GM19043 (cell line): ENCODE measurements at regions not wholly inside any gene's neighbourhood (a gene's known extent, or its start where the extent isn't known, plus 50 kb on each side); places are given as distances from the start of the nearest gene placed in this dataset.

Experiments
- ATAC-seq: cut with Tn5 transposase; IDR thresholded peaks from one replicate; pipeline ENCODE4 v1.9.1; 2021; ENCODE audit warnings: low read depth; ENCODE audit not compliant: unreplicated experiment

DNA sequence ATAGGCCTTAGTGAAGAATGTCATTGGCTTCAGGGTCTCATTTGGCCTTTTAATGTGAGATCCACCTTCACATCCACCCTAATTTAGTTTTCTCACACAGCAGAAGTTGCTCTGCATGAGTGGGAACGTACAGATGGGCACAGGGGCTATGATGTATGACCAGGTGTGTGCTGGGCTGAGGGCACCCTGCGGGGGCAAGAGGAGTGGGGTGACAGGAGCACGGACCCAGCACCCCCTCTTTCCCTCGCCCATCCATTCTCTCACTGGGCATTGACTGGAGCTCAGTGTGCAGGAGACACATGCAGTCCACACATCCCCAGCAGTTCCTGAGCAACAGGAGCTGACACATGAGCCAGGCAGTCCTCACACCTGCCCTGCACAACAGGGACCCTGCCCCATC lies 95.1 kb upstream of the PPP2R2D start:
- no peak for ATAC-seq

DNA sequence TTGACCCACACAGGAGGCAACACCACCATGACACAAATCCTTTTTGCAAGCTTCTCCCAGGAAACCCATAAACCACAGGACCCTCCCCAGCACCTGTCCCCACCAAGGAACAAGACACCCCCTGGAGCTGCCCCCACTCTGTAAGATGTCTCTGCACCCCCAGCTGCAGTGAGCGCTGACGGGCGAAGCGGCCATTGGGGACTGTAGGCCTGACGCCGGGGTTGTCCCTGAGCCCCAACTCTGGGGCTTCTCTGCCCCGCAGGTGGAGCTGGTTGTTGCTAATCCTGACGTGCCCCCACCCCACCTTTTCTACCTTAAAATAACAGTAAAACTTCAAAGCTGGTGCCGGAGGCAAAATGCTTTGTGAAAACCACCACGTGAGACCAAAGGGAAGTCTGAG lies 94.7 kb upstream of the PPP2R2D start:
- ATAC-seq = no peak

DNA sequence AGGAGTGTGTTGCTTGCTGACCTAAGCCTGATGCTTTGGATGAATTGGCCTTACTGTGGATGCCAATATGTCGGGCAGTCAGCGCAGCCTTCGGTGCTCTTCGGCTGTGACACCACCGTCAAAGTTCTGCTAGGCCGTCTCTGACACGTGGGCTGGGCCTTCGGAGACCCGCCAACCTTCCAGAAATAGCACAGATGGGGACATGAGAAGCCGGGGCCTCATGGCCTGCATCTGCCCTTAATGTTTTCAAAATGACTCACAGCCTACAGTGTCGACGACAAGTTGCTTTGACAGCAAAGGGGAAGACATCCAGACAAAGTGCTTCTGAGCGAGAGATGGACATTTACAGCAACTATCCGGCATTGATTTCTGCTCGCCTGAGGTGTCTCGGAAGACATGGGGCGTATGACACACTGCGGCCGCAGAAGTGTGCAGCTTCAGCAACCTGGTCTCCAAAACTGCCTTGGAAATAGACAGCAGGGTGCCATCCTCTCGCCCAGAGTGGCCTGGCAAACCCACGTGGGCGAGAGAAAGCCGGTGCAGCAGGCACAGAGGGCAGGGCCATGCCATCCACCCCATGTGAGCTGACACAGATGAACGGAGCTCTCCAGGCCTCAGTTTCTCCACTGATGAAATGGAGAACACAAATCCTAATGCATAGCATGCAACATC lies 94.0 kb upstream of the PPP2R2D start:
- no peak for ATAC-seq

DNA sequence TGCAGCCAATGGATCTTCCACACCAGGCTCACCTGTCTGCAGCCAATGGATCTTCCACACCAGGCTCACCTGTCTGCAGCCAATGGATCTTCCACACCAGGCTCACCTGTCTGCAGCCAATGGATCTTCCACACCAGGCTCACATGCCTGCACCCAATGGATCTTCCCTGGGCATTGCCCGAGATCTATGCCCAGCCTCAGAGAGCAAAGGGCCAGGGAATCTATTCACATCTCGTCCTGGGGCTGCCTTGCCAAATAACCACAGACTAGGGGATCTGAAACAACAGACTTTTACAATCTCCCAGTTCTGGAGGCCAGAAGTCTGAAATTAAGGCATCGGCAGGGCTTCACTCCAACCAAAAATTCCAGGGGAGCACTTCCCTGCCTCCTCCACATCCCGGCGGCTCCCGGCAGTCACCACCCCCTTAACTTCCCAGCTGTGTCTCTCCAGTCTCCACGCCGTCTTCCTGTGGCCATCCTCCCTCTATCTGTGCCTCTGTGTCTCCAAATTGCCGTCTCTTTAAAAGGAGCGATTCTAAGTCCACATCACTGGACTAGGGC lies 92.4 kb upstream of the PPP2R2D start:
- ATAC-seq = no peak

DNA sequence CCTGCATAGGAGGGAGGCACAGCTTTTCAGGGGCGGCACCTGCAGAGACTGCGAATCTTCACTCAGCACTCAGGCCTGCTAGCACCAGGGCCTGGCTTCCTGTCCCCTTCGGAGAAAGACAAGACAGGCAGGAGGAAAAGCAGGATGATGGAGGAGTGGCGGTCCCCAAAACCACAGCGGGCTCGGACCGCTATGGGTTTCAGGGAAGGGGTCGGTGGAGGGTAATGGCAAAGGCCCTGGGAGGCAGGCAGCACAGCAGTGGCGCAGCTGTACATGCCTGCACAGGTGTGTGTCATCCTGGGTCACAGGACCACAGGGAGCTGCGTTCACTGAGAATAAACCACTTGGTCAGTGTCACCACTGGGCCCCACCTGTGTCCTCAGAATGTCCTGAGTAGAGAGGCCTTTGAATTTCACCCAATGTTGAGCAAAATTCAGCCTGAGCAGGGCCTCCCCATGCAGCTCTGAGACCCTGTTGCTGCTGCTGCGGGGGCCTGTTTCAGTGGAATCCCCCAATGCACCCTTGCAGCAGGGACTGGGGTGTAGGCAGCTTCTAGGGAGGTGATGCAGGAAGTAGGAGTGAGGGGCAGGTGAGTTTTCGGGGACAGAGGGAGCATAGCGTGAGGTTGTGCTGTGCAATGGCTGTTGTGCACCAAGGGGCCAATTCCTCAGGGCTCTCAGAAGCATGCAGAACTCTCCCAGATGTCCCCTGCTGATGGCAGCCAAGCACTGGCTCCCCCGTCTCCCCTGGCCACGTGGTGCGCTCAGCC lies 90.6 kb upstream of the PPP2R2D start:
- no peak for ATAC-seq

DNA sequence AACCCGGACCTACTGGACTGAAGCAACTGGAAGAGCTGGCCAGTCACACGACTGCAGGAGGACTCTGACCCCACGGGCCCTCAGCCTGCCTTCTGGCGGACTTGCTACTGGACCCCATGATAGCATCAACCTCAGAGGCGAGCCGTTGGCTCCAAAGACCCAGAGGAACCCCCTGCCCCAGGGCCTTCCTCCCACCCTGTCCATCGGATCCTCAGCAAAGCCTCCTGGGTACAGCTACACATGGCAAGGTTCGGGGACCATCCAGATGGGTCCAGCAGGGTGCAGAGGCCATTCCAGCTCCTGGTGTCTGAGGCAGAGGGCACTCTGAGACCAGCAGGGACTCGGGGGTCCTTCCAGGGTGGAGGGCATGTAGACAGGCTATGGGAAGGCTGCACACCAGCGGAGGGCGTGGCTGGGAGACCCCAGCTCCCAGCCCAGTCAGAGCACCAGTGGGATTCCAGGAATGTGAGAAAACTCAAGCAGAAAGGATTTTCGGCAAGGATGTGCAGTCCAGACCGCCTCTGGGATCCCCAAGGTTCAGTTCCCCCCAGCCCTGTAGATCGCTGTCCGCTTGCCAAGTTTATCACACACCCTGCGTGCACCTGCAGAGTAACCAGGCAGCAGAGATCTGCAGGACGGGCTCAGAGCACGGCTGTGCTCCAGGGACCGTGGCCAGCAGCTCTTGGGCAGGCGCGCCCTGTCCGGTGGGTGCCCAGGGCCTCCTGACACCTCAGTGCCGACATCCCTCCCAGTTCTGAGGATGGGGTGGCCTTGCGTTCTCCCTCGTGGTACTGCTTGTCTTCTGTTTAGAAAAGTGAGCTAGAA lies 89.8 kb upstream of the PPP2R2D start:
- no peak for ATAC-seq

DNA sequence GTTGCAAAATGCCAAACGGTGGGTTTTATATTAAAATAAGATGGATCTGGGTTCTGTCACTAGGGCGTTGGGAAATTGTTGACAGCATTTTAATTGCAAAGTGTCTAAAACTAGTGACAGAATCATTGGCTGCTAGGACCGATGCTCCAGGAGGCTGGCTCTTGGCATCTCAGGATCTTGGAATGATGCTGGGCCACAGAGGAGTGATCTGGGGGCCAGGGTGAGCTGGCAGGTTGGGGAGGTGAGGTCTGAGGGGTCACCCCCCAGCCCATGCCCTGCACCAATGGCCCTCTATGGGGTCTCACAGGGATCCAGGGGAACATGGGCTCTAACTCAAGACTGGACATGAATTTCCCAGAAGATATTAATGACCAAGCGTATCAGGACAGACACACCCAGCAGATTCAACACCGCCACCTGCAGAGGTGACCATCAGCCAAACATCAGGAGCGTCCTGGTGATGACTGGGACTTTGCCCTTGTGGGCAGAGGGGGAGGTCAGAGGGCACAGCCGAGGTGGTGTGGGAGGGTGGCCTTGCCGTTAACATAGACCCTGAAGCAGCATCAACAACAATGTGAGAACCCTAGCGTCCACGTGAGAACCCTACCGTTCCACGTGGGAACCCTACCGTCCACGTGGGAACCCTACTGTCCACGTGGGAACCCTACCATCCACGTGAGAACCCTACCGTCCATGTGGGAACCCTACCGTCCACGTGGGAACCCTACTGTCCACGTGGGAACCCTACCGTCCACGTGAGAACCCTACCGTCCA lies 89.0 kb upstream of the PPP2R2D start:
- ATAC-seq = no peak

DNA sequence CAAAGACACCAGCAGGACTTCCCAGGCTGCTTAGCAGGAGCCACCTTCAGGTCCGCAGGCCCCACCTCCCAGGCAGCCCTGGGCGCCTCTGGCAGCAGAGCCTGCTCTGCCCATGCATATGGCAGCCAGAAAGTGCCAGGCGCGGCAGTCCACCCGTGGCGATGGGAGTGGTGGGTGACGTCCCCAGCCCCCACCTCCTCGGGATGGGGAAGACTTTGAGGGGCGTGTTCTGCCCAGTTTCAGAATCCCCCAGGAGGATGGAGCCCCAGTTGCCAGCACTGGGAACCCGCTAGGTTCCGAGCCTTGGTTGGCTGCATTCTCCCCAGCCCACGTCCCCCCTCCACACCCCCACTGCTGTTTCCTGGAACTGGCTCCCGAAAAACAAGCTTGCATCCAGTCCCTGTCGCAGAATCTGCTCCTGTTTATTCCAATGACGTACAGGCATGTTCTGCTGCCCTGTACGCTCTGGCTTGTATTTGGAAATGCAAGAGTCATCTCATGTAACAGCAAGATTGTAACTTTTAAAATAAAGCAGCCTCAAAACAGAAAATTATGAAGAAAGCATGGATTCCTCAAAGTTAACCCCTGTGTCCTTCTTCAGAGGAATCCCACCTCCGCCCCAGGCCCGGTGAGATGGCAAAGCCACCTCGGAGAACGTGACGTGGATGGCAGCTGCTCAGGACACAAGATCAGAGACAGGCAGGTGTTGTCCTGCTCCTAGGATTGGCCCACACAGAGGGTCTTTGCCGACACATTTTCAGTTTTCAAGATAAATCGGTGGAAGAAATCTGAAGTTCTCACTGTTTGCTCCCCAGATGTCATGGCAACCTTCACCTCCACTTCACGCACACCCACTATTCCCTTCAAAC lies 87.8 kb upstream of the PPP2R2D start:
- ATAC-seq = no peak

DNA sequence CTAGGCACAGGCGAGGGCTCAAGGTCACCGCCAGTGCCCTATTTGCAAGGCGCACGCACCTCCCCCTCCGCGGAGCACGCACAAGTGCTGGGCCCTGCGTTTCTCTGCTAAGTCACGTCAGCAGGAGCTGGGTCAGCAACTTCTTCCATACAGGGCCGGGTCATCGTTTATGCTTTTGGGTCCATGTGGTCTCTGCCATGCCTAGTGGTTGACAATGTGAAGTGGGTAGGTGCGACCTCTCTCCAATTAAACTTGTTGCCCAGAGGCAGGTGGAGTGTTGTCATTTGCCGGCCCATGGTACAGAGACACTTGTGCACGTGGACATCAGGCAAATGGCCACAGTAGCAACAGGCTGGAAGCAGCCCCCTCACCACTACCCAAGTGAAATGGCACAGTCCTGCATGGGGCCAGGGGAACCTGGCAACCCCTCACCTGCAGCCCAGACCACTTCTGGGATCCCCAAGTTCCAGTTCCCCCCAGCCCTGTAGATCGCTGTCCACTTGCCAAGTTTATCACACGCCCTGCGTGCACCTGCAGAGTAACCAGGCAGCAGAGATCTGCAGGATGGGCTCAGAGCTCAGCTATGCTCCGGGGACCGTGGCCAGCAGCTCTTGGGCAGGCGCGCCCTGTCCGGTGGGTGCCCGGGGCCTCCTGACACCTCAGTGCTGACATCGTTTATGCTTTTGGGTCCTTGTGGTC lies 86.1 kb upstream of the PPP2R2D start:
- no peak for ATAC-seq

DNA sequence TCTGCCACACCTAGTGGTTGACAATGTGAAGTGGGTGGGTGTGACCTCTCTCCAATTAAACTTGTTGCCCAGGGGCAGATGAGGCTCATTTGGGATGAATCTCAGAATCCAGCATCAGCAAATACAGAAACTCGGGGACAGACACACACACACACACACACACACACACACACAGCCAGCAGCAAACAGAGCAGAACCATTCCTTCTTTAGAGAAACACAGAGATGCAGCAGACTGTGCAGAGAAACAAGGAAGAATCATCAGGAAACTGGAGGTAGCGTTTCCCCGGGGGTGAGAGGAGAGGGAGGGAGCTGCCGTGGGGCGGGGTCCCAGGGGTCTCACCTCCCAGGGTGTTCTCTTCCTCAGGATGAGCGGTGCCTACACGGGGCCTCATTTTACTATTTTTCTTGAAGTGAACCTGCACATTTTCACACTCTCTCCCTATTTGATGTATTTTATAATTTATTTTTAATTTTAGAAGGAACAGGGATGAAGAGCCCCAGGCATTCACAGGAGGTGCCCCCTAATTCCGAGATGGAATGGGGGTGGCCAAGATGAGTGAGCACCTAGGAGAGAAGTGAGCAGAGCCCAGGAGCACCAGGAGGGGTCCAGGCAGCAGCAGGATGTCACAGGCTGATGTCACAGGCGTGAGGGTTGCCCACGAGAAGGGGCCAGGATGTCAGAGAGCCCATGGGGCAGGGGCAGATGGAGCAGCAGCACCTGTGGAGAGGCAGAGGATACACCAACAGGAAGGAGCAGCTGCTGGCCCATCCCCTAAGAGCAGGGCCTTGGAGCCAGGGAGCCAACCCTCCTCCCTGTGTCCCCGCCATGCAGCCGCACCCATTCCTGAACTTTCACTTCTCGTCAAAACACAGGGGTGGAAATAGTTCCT lies 85.3 kb upstream of the PPP2R2D start:
- no peak for ATAC-seq

DNA sequence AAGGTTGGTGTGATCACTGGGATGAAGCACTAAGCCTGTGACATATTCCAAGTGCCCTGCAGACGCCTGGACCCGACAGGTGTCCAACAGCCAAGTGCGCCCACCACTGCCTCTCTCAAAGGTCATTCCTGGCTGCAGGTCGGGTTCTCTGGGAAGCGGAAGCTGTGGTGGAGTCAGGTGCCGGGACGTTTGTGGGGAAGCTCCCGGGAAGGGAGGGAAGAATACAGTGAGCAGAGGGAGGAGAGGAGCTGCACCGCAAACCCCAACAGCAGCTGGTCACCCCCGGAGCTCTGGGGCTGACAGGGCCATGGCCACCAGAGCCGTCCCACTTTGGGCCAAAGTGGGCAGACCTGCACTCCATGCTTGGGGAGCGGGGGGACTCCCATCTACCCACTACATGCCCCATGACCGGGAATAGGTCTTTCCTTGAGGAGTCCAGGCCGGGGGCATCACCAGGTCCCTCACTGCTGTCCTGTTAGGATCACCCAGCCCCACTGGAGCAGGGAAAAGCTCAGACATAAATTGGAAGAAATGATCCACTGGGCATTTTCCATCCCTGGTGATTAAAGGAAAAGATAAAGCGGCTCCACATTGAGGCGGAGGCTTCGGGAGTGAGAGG lies 84.5 kb upstream of the PPP2R2D start:
- no peak for ATAC-seq

DNA sequence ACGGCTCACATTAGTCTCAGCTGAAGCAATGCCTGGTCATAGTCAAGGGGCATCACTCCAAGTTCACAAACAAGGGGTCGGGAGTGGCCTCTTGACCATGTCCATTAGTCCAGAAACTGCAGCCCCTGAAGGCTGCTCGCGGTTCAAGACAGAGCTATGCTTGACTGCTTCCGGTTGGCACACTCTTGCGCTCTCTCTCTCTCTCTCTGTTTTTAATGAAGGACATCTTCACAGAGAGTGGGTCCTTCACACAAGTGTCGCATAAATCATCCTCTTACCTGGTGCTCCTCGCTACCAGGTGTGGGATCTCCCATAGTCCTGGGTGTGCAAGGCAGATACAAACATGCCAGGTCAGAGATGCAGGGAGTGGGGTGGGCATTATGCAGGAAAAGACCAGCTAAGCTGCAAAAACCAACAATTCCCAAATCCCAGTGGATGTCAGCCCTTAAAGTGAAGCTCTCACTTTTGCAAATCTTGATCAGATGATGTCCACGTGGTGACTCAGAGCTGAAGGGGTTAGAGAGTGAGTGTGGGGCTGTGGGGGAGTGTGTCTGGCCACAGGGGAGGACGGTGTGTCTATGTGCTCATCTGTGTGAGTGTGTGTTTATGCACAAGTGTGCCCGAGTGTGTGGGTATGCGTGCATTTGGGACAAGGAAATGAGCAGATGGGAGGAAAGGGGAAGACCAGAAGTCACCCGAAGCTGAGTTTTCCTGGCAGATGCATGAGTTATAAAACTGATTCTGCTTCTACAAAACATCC lies 83.7 kb upstream of the PPP2R2D start:
- ATAC-seq = no peak

DNA sequence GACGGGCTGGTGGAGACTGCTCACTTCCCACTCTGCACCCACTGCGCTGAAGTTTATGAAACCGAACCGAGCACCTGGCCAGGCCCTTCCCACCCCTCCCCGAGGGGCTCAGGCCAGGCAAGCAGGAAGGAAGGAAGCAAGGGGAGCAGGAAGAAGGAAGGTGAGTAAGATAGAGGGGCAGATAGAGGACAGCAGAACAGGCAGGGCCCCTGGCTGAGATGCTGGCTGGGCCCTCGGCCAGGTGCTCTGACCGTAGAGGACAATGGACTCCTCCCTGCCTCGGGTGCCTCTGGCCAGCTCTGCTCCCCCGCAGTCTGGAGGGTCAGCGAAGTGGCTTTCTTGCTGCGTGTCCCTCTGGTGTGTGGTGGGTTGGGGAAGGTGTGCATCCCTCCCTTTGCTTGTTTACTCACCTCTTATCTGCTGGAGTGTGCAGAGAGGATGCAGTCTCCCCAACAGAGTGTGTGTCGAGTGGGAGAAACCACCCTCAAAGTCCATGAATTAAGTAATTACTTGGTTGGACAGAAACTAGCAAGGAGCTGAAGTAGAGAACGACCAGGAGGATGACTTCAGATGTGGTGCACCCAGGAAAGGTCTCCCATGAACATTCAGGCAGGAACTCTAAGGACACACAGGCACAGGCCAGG lies 82.8 kb upstream of the PPP2R2D start:
- no peak for ATAC-seq

DNA sequence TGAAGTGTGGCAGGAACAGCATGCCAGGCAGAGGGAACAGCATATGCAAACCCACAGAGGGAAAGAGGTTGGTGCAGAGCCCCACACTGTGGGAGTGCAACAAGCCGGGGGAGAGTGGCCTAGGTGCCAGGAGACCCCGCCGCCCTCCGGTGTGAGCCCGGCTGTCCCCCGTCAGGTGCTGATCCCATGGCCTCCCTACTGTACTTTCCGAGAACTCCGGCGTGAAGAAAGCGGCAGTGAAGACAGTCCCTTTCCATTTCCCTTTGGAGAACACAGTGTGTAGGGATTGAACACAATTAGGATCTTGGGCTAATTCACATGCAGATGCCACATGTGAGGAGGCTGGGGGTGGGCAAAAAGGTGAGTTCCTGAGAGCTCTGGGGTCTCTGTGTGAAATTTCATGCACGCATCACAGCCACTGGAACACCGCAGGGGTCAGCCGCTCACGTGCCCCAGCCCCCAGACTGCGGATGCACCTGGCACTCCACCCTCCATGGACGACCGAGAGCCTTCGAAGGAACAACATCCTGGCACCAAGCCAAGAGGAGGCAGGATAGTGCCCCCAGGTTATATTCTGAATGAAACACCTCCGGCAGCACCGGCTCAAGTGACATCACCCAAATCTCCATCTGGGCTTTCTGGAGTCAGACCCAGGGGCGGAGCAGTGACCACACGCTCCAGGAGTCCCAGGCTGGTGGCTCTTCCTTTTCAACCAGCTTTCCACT lies 82.1 kb upstream of the PPP2R2D start:
- no peak for ATAC-seq

DNA sequence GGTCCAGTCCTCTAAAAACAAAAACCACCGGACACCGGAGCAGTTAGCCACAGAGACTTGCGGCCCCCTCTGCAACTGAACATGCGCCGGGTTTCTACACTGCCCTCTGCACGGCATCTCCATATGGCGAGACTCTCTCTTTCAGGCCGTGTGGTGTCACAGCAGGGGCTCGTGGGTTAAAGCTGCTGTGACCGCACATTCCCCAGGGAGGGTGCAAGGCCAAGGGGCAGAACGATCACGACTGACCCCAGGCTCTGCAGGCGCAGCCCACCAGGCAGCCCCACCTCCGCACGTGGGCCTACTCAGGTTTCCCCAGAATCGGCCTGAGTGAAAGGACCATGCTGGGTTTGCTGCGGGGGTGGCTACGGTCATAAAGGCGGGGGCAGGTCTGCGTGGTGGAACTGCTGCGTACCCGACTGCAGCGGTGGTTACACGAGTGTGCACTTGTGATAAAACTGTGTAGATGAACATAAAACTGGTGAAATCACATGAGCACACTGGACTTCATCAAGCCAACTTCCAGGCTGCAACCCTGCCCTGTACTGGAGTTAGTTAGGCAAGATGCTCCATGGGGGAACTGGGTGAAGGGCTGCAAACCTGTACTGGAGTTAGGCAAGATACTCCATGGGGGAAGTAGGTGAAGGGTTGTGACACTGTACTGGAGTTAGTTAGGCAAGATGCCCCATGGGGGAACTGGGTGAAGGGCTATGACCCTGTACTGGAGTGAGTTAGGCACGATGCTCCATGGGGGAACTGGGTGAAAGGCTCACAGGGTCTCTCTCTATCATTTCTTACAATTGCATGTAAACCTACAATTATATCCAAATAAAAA lies 81.4 kb upstream of the PPP2R2D start:
- ATAC-seq = no peak
